MM.1S (cell line): ENCODE measurements at regions not wholly inside any gene's neighbourhood (a gene's known extent, or its start where the extent isn't known, plus 50 kb on each side); places are given as distances from the start of the nearest gene placed in this dataset.

Source experiments
- DNase-seq: peaks from one replicate; pipeline ENCODE4 v3.0.0-alpha.2; 2015
- H2AFZ ChIP-seq: fragments of 300-600 bp; sonication (generic); 2 replicates; pipeline ENCODE4 v1.6.0; 2016; ENCODE audit warnings: antibody characterized with exemption, low read length
- H3F3A ChIP-seq: fragments of 300-600 bp; sonication (generic); 2 replicates; pipeline ENCODE4 v1.6.1; 2016; ENCODE audit warnings: mild to moderate bottlenecking, antibody characterized with exemption, low read length, moderate library complexity, mixed read lengths; ENCODE audit not compliant: insufficient read depth
- H3K27ac ChIP-seq: fragments of 300-600 bp; sonication (generic); 2 replicates; pipeline ENCODE4 v1.5.1; 2016; ENCODE audit warnings: mild to moderate bottlenecking, low read length
- H3K27me3 ChIP-seq: fragments of 300-600 bp; sonication (generic); replicated peaks from 2 replicates; pipeline ENCODE4 v1.6.0; 2016; ENCODE audit warnings: low read length; ENCODE audit not compliant: insufficient read depth
- H3K36me3 ChIP-seq: fragments of 300-600 bp; sonication (generic); replicated peaks from 2 replicates; pipeline ENCODE4 v1.6.1; 2016; ENCODE audit warnings: mild to moderate bottlenecking, low read length, mixed read lengths; ENCODE audit not compliant: insufficient read depth
- H3K4me1 ChIP-seq: fragments of 300-600 bp; sonication (generic); 2 replicates; pipeline ENCODE4 v1.6.1; 2016; ENCODE audit warnings: low read length, mixed read lengths
- H3K4me2 ChIP-seq: fragments of 300-600 bp; sonication (generic); 2 replicates; pipeline ENCODE4 v1.6.0; 2016; ENCODE audit warnings: low read depth, low read length
- H3K4me3 ChIP-seq: fragments of 300-600 bp; sonication (generic); 2 replicates; pipeline ENCODE4 v1.5.1; 2016; ENCODE audit warnings: low read length, mixed read lengths
- H3K79me2 ChIP-seq: fragments of 300-600 bp; sonication (generic); 2 replicates; pipeline ENCODE4 v1.6.1; 2016; ENCODE audit warnings: mixed run types, low read length, mixed read lengths
- H3K9ac ChIP-seq: fragments of 300-600 bp; sonication (generic); 2 replicates; pipeline ENCODE4 v1.6.1; 2016; ENCODE audit warnings: low read length, mixed read lengths
- H3K9me2 ChIP-seq: fragments of 300-600 bp; sonication (generic); replicated peaks from 2 replicates; pipeline ENCODE4 v1.6.1; 2016; ENCODE audit warnings: mild to moderate bottlenecking, low read length, mixed read lengths; ENCODE audit not compliant: insufficient read depth
- H3K9me3 ChIP-seq: fragments of 300-600 bp; sonication (generic); replicated peaks from 2 replicates; pipeline ENCODE4 v1.6.1; 2016; ENCODE audit warnings: mild to moderate bottlenecking, low read length, mixed read lengths; ENCODE audit not compliant: insufficient read depth
- H4K20me1 ChIP-seq: fragments of 300-600 bp; sonication (generic); 2 replicates; pipeline ENCODE4 v1.6.1; 2016; ENCODE audit warnings: mild to moderate bottlenecking, low read length, moderate library complexity, mixed read lengths; ENCODE audit not compliant: insufficient read depth
- EZH2 ChIP-seq: fragments of 300-600 bp; sonication (generic); optimal IDR thresholded peaks from 2 replicates; pipeline ENCODE3; 2017; ENCODE audit warnings: low read depth, mild to moderate bottlenecking, antibody characterized with exemption, low read length, mixed read lengths
- EZH2phosphoT487 ChIP-seq: fragments of 300-600 bp; sonication (generic); IDR thresholded peaks from 2 replicates; pipeline ENCODE4 v1.6.1; 2018; ENCODE audit warnings: antibody characterized with exemption, low read length
- TF ChIP-seq, protein P1 (sequence below): fragments of 300-600 bp; sonication (generic); IDR thresholded peaks from 2 replicates; pipeline ENCODE4 v1.5.1; 2016; ENCODE audit warnings: antibody characterized with exemption, low read length, mixed read lengths

- no peak overlapping the region for H3K27ac ChIP-seq
- peaks cover 25% of the 10 kb centered on the region for H3K4me1 ChIP-seq
- H3K9ac ChIP-seq = no peak overlapping the region
- no peak overlapping the region for H3K4me3 ChIP-seq
- TF ChIP-seq EZH2phosphoT487 = no peak
- TF ChIP-seq, protein P1, sequence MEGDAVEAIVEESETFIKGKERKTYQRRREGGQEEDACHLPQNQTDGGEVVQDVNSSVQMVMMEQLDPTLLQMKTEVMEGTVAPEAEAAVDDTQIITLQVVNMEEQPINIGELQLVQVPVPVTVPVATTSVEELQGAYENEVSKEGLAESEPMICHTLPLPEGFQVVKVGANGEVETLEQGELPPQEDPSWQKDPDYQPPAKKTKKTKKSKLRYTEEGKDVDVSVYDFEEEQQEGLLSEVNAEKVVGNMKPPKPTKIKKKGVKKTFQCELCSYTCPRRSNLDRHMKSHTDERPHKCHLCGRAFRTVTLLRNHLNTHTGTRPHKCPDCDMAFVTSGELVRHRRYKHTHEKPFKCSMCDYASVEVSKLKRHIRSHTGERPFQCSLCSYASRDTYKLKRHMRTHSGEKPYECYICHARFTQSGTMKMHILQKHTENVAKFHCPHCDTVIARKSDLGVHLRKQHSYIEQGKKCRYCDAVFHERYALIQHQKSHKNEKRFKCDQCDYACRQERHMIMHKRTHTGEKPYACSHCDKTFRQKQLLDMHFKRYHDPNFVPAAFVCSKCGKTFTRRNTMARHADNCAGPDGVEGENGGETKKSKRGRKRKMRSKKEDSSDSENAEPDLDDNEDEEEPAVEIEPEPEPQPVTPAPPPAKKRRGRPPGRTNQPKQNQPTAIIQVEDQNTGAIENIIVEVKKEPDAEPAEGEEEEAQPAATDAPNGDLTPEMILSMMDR = no peak
- TF ChIP-seq EZH2 = no peak
- H3K9me2 ChIP-seq = no peaks in the 10 kb centered on the region
- H3K79me2 ChIP-seq = no peaks in the 10 kb centered on the region
- no peaks in the 10 kb centered on the region for H3K36me3 ChIP-seq
- no peaks in the 10 kb centered on the region for H3K27me3 ChIP-seq
- no peaks in the 10 kb centered on the region for H4K20me1 ChIP-seq
- peaks cover 13% of the 10 kb centered on the region for H3F3A ChIP-seq
- no peaks in the 10 kb centered on the region for H3K9me3 ChIP-seq
- H2AFZ ChIP-seq = no peak overlapping the region
- no peak overlapping the region for H3K4me2 ChIP-seq
- no peak for DNase-seq
Measured at GRCh38 chr5:87182649-87183048, 85.0 kb upstream of the RASA1 start.

- no peak overlapping the region for H3K4me2 ChIP-seq
- H3K4me1 ChIP-seq = peaks cover 25% of the 10 kb centered on the region
- H4K20me1 ChIP-seq = no peaks in the 10 kb centered on the region
- no peak overlapping the region for H2AFZ ChIP-seq
- no peak overlapping the region for H3K27ac ChIP-seq
- H3K36me3 ChIP-seq = no peaks in the 10 kb centered on the region
- H3K9ac ChIP-seq = no peak overlapping the region
- DNase-seq = no peak
- TF ChIP-seq, protein P1 = no peak
- TF ChIP-seq EZH2 (no peak), EZH2phosphoT487 (no peak)
- H3K9me3 ChIP-seq = no peaks in the 10 kb centered on the region
- no peaks in the 10 kb centered on the region for H3K79me2 ChIP-seq
- H3K27me3 ChIP-seq = no peaks in the 10 kb centered on the region
- no peak overlapping the region for H3K4me3 ChIP-seq
- H3K9me2 ChIP-seq = no peaks in the 10 kb centered on the region
- H3F3A ChIP-seq = peaks cover 13% of the 10 kb centered on the region
Measured at GRCh38 chr5:87183896-87184295, 83.8 kb upstream of the RASA1 start.

DNA sequence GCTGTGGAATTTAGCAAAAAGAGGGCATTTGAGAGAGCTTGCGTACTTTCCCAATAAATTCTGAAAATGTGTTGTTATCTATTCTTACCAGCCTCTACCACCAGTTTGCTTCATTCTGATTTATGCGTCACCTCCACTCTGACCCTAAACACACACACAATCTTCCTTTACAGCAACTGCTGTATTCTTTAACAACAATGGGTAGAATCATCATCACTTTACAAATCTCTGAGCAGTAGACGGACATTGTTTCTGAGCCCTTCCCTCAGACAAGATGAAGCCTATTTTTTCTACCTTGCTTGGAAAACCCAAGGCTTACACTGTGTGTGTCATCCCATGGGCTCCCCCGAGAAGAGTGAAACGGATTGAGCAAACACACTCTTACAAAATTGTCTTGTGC lies 83.1 kb upstream of the RASA1 start:
- Histone ChIP-seq H3K4me3 (no peak overlapping the region), H3K9me3 (no peaks in the 10 kb centered on the region), H3K27me3 (no peaks in the 10 kb centered on the region), H3K79me2 (no peaks in the 10 kb centered on the region), H3K27ac (no peak overlapping the region), H3F3A (peaks cover 13% of the 10 kb centered on the region), H3K4me1 (peaks cover 25% of the 10 kb centered on the region), H2AFZ (no peak overlapping the region), H3K9ac (no peak overlapping the region), H3K9me2 (no peaks in the 10 kb centered on the region), H3K4me2 (no peak overlapping the region), H4K20me1 (no peaks in the 10 kb centered on the region), H3K36me3 (no peaks in the 10 kb centered on the region)
- DNase-seq = no peak
- TF ChIP-seq EZH2 = no peak
- no peak for TF ChIP-seq EZH2phosphoT487
- TF ChIP-seq, protein P1 = no peak
